Spleen (tissue), 7 donors: ENCODE measurements at regions not wholly inside any gene's neighbourhood (a gene's known extent, or its start where the extent isn't known, plus 50 kb on each side); places are given as distances from the start of the nearest gene placed in this dataset.

Experiments
- POLR2A ChIP-seq, 3 donors: fragments of 450-650 bp; IDR thresholded peaks; one replicate each; pipeline ENCODE4 v1.5.1; 2017; ENCODE audit warnings: antibody characterized with exemption in 3 of 3, mild to moderate bottlenecking in 1 of 3
- POLR2AphosphoS5 ChIP-seq, 3 donors: sonication (generic); formaldehyde crosslinking; IDR thresholded peaks; one replicate each; pipeline ENCODE4 v1.5.1; 2017; ENCODE audit warnings: antibody characterized with exemption in 3 of 3
- TF ChIP-seq, protein P1 (sequence below), 11 experiments: fragments of 200-600 bp in 7 of 11; fragments of 450-650 bp in 4 of 11; sonication (generic) in 4 of 11; IDR thresholded peaks in 8 of 11; conservative IDR thresholded peaks in 3 of 11; 1 replicate in 7 of 11; 2 replicates in 4 of 11; pipeline versions ENCODE4 v1.4.0 to v1.8.0; 2016 to 2021; ENCODE audit warnings: antibody characterized with exemption in 11 of 11, inconsistent platforms in 4 of 11, mild to moderate bottlenecking in 1 of 11
- donor health status: DM: no; HTN: no; CAD: no; lungs with moderate emphysema.
- donor health status: DM: no; HTN: no; CAD: no.
- donor health status: DM: no; HTN: no; CAD: no.

DNA sequence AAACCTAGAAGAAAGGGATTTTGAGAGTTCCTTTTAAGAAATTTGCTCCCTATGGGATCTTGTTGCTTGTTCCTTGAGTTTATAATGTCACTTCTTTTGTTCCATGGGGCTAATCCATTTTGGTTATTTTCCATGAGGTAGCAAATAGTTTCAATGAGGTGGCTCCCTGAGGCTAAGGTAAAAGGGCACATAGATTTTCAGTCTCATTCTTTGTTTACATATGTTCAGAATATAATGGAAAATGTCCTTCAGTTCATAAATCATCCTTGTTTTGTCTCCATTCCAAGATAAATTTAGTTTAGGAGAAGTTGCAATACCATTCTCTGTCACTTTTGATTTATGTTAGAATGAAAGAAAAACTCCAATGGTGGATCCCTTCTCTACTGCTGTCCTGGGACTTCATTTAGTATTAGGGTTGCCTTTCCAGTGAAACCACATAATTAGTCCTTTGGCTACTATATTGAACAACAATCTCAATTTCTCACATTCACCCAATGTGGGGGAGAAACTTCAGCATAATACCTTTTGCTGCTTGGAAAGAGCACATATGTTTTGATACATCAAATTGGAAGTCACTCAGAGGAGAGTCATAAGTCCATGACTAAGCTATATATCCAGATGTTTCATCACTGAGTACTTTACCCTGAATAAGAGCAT is 80.9 kb upstream of the ADAMTS5 start:
- TF ChIP-seq POLR2A (IDR thresholded peaks at IDR 0.05) = no peak
- TF ChIP-seq, protein P1, sequence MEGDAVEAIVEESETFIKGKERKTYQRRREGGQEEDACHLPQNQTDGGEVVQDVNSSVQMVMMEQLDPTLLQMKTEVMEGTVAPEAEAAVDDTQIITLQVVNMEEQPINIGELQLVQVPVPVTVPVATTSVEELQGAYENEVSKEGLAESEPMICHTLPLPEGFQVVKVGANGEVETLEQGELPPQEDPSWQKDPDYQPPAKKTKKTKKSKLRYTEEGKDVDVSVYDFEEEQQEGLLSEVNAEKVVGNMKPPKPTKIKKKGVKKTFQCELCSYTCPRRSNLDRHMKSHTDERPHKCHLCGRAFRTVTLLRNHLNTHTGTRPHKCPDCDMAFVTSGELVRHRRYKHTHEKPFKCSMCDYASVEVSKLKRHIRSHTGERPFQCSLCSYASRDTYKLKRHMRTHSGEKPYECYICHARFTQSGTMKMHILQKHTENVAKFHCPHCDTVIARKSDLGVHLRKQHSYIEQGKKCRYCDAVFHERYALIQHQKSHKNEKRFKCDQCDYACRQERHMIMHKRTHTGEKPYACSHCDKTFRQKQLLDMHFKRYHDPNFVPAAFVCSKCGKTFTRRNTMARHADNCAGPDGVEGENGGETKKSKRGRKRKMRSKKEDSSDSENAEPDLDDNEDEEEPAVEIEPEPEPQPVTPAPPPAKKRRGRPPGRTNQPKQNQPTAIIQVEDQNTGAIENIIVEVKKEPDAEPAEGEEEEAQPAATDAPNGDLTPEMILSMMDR (IDR thresholded peaks at IDR 0.05 in 8 of 11, conservative IDR thresholded peaks at IDR 0.05 in 3 of 11) = no peak
- TF ChIP-seq POLR2AphosphoS5 (IDR thresholded peaks at IDR 0.05) = no peak
